H9 (cell line): ENCODE measurements at regions not wholly inside any gene's neighbourhood (a gene's known extent, or its start where the extent isn't known, plus 50 kb on each side); places are given as distances from the start of the nearest gene placed in this dataset.

ENCODE experiments used
- DNase-seq: peaks from one replicate; pipeline ENCODE4 v3.0.0-alpha.2; 2017
- H2AFZ ChIP-seq: one replicate; pipeline ENCODE4 v1.6.1; 2013; ENCODE audit warnings: mild to moderate bottlenecking, low read length, control low read depth, moderate library complexity
- H2AK5ac ChIP-seq: 2 replicates; pipeline ENCODE4 v1.6.1; 2013; ENCODE audit warnings: low read length, control low read depth, mixed read lengths; ENCODE audit not compliant: insufficient read length
- H2BK120ac ChIP-seq: one replicate; pipeline ENCODE4 v1.6.1; 2013; ENCODE audit warnings: low read depth, mild to moderate bottlenecking, low read length, control low read depth, inconsistent platforms; ENCODE audit not compliant: poor library complexity, severe bottlenecking
- H2BK12ac ChIP-seq: 2 replicates; pipeline ENCODE4 v1.6.1; 2013; ENCODE audit warnings: low read length, control low read depth, mixed read lengths, low read depth; ENCODE audit not compliant: insufficient read length
- H2BK15ac ChIP-seq: 2 replicates; pipeline ENCODE4 v1.6.1; 2013; ENCODE audit warnings: low read depth, low read length, control low read depth
- H2BK20ac ChIP-seq: one replicate; pipeline ENCODE4 v1.6.1; 2013; ENCODE audit warnings: low read depth, mild to moderate bottlenecking, low read length, control low read depth, inconsistent platforms; ENCODE audit not compliant: poor library complexity, severe bottlenecking
- H2BK5ac ChIP-seq: 2 replicates; pipeline ENCODE4 v1.6.1; 2013; ENCODE audit warnings: low read length, control low read depth, mixed read lengths; ENCODE audit not compliant: insufficient read length
- H3K14ac ChIP-seq: 2 replicates; pipeline ENCODE4 v1.6.1; 2013; ENCODE audit warnings: low read length, control low read depth; ENCODE audit not compliant: insufficient read depth
- H3K18ac ChIP-seq: 2 replicates; pipeline ENCODE4 v1.6.1; 2013; ENCODE audit warnings: low read depth, mild to moderate bottlenecking, mixed read lengths, low read length, control low read depth; ENCODE audit not compliant: insufficient read length
- H3K23ac ChIP-seq: 2 replicates; pipeline ENCODE4 v1.6.1; 2013; ENCODE audit warnings: low read length, control low read depth, mixed read lengths, low read depth; ENCODE audit not compliant: insufficient read length
- H3K23me2 ChIP-seq: 2 replicates; pipeline ENCODE4 v1.6.1; 2013; ENCODE audit warnings: low read depth, mild to moderate bottlenecking, mixed read lengths, low read length, control low read depth; ENCODE audit not compliant: insufficient read length, poor library complexity, severe bottlenecking
- H3K27ac ChIP-seq: 2 replicates; pipeline ENCODE4 v1.5.1; 2013; ENCODE audit warnings: low read length, control low read depth, mixed read lengths, low read depth; ENCODE audit not compliant: insufficient read length
- H3K27me3 ChIP-seq: 2 replicates; pipeline ENCODE4 v1.6.1; 2013; ENCODE audit warnings: low read length, control low read depth, inconsistent platforms; ENCODE audit not compliant: insufficient read depth
- H3K4ac ChIP-seq: 2 replicates; pipeline ENCODE4 v1.6.1; 2013; ENCODE audit warnings: low read depth, mild to moderate bottlenecking, control low read depth, inconsistent platforms, low read length, moderate library complexity
- H3K4me1 ChIP-seq: 2 replicates; pipeline ENCODE4 v1.6.1; 2013; ENCODE audit warnings: low read length, control low read depth, inconsistent platforms; ENCODE audit not compliant: insufficient read depth
- H3K4me2 ChIP-seq: 2 replicates; pipeline ENCODE4 v1.6.1; 2013; ENCODE audit warnings: low read length, control low read depth, mixed read lengths; ENCODE audit not compliant: insufficient read length, insufficient read depth
- H3K56ac ChIP-seq: 2 replicates; pipeline ENCODE4 v1.6.1; 2013; ENCODE audit warnings: low read depth, mild to moderate bottlenecking, mixed read lengths, low read length, control low read depth; ENCODE audit not compliant: insufficient read length
- H3K79me1 ChIP-seq: 2 replicates; pipeline ENCODE4 v1.6.1; 2013; ENCODE audit warnings: low read depth, mild to moderate bottlenecking, moderate library complexity, low read length, control low read depth, inconsistent platforms; ENCODE audit not compliant: insufficient read depth, poor library complexity, severe bottlenecking
- H3K79me2 ChIP-seq: 2 replicates; pipeline ENCODE4 v1.6.1; 2013; ENCODE audit warnings: low read length, control low read depth, inconsistent platforms; ENCODE audit not compliant: insufficient read depth
- H3K9ac ChIP-seq: 2 replicates; pipeline ENCODE4 v1.6.1; 2013; ENCODE audit warnings: low read length, control low read depth, mixed read lengths; ENCODE audit not compliant: insufficient read length; ENCODE audit errors: extremely low read depth
- H3K9me3 ChIP-seq: one replicate; pipeline ENCODE4 v1.6.1; 2013; ENCODE audit warnings: low read depth, low read length, inconsistent platforms; ENCODE audit not compliant: control insufficient read depth
- H3T11ph ChIP-seq: one replicate; pipeline ENCODE4 v1.6.1; 2013; ENCODE audit warnings: mild to moderate bottlenecking, low read length, control low read depth, inconsistent platforms
- H4K20me1 ChIP-seq: one replicate; pipeline ENCODE4 v1.6.1; 2013; ENCODE audit not compliant: control insufficient read depth, insufficient read length, insufficient read depth
- H4K5ac ChIP-seq: 2 replicates; pipeline ENCODE4 v1.6.1; 2013; ENCODE audit warnings: low read depth, mild to moderate bottlenecking, mixed read lengths, low read length, control low read depth; ENCODE audit not compliant: insufficient read length
- H4K8ac ChIP-seq: replicated peaks from 2 replicates; pipeline ENCODE4 v1.6.1; 2013; ENCODE audit warnings: low read length, control low read depth, mixed read lengths, low read depth; ENCODE audit not compliant: insufficient read length
- H4K91ac ChIP-seq: 2 replicates; pipeline ENCODE4 v1.6.1; 2013; ENCODE audit warnings: low read depth, mild to moderate bottlenecking, moderate library complexity, mixed read lengths, low read length, control low read depth; ENCODE audit not compliant: insufficient read length
- H3K27ac Mint-ChIP-seq, 3 experiments: 2 replicates in 2 of 3; 3 replicates in 1 of 3; pipeline ENCODE4 v1.8.0; 2020 to 2021; ENCODE audit warnings: mixed read lengths in 3 of 3, mild to moderate bottlenecking in 1 of 3, moderate library complexity in 1 of 3
- H3K27me3 Mint-ChIP-seq: 2 replicates; pipeline ENCODE4 v1.8.0; 2021; ENCODE audit warnings: low read depth, mild to moderate bottlenecking, moderate library complexity, mixed read lengths
- H3K36me3 Mint-ChIP-seq, 3 experiments: 2 replicates in 2 of 3; 3 replicates in 1 of 3; pipeline ENCODE4 v1.8.0; 2020 to 2021; ENCODE audit warnings: low read depth in 3 of 3, mixed read lengths in 3 of 3; ENCODE audit not compliant: insufficient read depth in 1 of 3
- H3K4me1 Mint-ChIP-seq, 2 experiments: 2 replicates each; pipeline ENCODE4 v1.8.0; 2020; ENCODE audit warnings: mixed read lengths in 2 of 2
- H3K4me3 Mint-ChIP-seq, 2 experiments: 2 replicates in 1 of 2; 3 replicates in 1 of 2; pipeline ENCODE4 v1.8.0; 2020 to 2021; ENCODE audit warnings: mild to moderate bottlenecking in 2 of 2, mixed read lengths in 2 of 2, moderate library complexity in 1 of 2
- H3K9me3 Mint-ChIP-seq, 2 experiments: 2 replicates in 1 of 2; 3 replicates in 1 of 2; pipeline ENCODE4 v1.8.0; 2020; ENCODE audit warnings: mild to moderate bottlenecking in 2 of 2, mixed read lengths in 2 of 2, moderate library complexity in 1 of 2
- WGBS: extraction: QIAGEN DNeasy Blood & Tissue Kit; methylation state at CpG from one replicate; pipeline ENCODE4 v1.1.7; 2013; ENCODE audit warnings: missing lambda C conversion rate, low lambda C conversion rate, mixed read lengths; ENCODE audit not compliant: insufficient read length; ENCODE audit errors: extremely low coverage; 5-methylcytosine and 5-hydroxymethylcytosine counted together
- TF ChIP-seq, protein P1 (sequence below): fragments of 200-600 bp; sonication (generic); conservative IDR thresholded peaks from 3 replicates; pipeline ENCODE4 v1.8.0; 2021; ENCODE audit warnings: antibody characterized with exemption, mild to moderate bottlenecking

- no peak overlapping the region for H3K23ac ChIP-seq
- no peak overlapping the region for H3K4me3 Mint-ChIP-seq
- H3K27ac ChIP-seq, result no peak overlapping the region
- no peak overlapping the region for H2BK5ac ChIP-seq
- no peak overlapping the region for H4K8ac ChIP-seq
- H3K18ac ChIP-seq, result no peak overlapping the region
- no peaks in the 10 kb centered on the region for H3K4me1 ChIP-seq
- no peaks in the 10 kb centered on the region for H3K36me3 Mint-ChIP-seq
- no peak overlapping the region for H3K27ac Mint-ChIP-seq
- H3K79me1 ChIP-seq, result no peaks in the 10 kb centered on the region
- no peak overlapping the region for H3K56ac ChIP-seq
- no peak overlapping the region for H2BK12ac ChIP-seq
- H3K4me2 ChIP-seq, result no peak overlapping the region
- no peak overlapping the region for H2BK20ac ChIP-seq
- H3K4me1 Mint-ChIP-seq, result peaks cover 0 to 7% of the 10 kb centered on the region in 2 experiments; a peak in 1 of 4 replicates
- H3K9me3 ChIP-seq, result no peaks in the 10 kb centered on the region
- H2AK5ac ChIP-seq, result no peak overlapping the region
- no peak overlapping the region for H2BK15ac ChIP-seq
- no peak overlapping the region for H2AFZ ChIP-seq
- no peaks in the 10 kb centered on the region for H3K27me3 Mint-ChIP-seq
- TF ChIP-seq, protein P1, sequence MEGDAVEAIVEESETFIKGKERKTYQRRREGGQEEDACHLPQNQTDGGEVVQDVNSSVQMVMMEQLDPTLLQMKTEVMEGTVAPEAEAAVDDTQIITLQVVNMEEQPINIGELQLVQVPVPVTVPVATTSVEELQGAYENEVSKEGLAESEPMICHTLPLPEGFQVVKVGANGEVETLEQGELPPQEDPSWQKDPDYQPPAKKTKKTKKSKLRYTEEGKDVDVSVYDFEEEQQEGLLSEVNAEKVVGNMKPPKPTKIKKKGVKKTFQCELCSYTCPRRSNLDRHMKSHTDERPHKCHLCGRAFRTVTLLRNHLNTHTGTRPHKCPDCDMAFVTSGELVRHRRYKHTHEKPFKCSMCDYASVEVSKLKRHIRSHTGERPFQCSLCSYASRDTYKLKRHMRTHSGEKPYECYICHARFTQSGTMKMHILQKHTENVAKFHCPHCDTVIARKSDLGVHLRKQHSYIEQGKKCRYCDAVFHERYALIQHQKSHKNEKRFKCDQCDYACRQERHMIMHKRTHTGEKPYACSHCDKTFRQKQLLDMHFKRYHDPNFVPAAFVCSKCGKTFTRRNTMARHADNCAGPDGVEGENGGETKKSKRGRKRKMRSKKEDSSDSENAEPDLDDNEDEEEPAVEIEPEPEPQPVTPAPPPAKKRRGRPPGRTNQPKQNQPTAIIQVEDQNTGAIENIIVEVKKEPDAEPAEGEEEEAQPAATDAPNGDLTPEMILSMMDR, result no peak
- WGBS, result no CpG with 5 or more reads among the region's 7 CpGs
- H4K91ac ChIP-seq, result no peak overlapping the region
- H4K5ac ChIP-seq, result no peak overlapping the region
- H3K9ac ChIP-seq, result no peak overlapping the region
- H2BK120ac ChIP-seq, result no peak overlapping the region
- DNase-seq, result no peak
- no peaks in the 10 kb centered on the region for H3K27me3 ChIP-seq
- no peaks in the 10 kb centered on the region for H3K79me2 ChIP-seq
- no peak overlapping the region for H3K14ac ChIP-seq
- H3K23me2 ChIP-seq, result no peaks in the 10 kb centered on the region
- H3K4ac ChIP-seq, result no peak overlapping the region
- no peaks in the 10 kb centered on the region for H3K9me3 Mint-ChIP-seq
- no peak overlapping the region for H3T11ph ChIP-seq
- H4K20me1 ChIP-seq, result no peaks in the 10 kb centered on the region
Observed at GRCh38 chr7:145434811-145435210, 599.0 kb upstream of the TPK1 start.
